Bone marrow (tissue), 2 donors: ENCODE measurements at regions not wholly inside any gene's neighbourhood (a gene's known extent, or its start where the extent isn't known, plus 50 kb on each side); places are given as distances from the start of the nearest gene placed in this dataset.

Source experiments
- DNase-seq, 2 donors: peaks; one replicate each; lab custom pipeline; 2025; lab: John Stamatoyannopoulos, UW

DNA sequence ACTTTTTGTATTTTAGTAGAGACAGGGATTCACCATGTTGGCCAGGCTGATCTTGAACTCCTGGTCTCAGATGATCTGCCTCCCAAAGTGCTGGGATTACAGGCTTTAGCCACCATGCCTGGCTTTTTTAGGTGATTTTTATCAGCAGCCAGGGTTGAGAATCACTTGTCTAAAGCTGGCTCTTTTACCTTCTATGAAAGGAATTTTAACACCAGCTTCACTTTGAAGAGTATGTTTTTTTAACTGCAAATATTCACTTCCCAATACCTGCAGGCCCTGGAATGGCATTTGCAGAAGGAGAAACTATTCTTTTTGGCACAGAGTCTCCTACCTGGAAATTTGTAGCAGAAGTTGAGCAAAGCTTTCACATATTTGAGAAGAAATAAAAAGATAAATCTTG is 63.6 kb upstream of the NAA20 start:
- DNase-seq: no peak

DNA sequence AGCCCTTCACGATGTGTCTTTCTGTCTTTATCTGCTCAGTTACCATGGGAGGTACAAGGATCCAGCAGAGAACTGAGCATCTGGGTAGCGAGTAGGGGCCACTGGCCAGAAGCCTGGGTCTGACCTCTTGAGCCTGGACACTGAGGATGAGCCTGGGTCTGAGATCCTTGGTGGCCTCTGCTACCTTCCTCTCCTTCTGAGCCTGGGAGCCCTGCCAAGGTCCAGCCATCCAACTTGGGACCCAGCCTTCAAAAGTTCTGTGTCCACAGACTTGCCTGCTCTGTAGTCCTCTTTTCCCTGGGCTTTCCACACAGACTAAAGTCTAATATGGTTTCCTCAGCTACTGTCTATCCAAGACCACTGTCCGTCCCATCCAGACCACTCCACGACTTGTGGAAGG is 60.2 kb upstream of the NAA20 start:
- DNase-seq: no peak

DNA sequence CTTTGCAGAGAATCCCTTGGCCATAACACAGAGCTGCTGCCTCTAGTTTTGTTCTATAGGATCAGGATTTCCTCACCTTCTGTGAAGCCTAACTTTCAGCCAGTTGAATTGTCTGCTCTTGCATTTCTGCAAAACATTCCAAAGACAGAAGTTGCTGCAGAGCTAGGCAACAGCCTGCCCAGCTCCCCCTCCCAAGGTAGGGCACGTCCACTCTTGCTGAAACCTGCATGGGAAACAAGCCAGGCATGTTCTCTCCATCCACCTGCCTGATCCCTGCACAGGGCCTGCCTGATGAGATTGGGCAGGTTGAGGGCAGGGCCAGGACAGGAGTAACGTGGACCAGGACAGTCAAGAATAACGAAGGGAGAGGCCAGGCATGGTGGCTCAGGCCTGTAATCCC is 58.9 kb upstream of the NAA20 start:
- DNase-seq: no peak

DNA sequence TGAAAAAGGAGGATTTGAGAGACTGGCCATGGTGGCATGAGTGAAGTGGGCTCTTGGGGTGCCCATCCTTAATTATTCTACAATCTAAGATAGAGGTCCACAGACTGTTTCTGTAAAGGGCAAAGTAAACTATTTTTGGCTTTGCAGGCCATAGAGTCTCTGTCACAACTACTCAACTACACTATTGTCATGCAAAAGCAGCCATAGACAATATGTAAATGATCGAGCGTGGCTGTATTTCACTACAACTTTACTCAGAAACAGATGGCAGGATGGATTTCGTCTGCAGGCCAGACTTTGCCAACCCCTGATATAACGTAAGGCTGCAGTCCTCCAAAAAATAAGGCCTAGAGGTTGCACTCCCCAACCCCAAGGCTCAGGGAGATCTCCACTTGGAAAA is 58.2 kb upstream of the NAA20 start:
- no peak for DNase-seq

DNA sequence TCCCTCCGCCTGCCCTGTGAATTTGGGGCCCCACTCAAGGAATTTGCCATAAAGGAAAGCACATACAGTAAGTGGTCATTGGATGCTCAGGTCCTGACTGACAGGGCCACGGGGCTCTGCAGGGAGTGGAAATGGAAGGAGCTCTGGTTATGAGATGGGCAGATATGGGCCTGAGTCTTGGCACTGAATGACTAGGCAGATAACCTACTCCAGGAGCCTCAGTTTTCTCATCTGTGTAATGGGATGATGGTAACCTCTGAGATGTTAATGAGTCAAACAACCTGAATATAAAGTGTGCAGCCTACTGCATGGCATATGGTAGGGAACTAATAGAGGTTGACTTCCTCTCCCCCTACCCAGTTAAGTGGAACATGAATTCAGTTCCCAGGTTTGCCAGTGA is 56.4 kb upstream of the NAA20 start:
- DNase-seq: no peak

DNA sequence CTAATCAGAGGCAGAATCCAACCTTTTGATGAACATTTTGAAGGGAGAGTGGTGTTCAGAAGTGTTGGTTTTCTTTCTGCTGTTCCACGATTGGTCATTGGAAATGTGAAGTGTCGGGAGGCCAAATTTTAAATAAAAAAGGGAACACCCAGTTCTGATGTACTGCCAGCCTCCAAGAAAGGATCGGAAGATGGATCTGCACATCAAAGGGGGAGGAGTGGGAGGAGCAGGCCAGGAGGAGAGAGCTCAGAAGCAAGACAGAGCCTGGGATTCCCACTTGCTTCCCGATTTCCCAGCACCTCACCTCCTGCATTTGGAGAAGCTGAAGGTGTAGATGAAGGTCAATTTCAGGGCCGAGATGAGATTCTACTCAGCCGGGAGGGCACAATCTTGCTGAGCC is 55.9 kb upstream of the NAA20 start:
- no peak for DNase-seq

DNA sequence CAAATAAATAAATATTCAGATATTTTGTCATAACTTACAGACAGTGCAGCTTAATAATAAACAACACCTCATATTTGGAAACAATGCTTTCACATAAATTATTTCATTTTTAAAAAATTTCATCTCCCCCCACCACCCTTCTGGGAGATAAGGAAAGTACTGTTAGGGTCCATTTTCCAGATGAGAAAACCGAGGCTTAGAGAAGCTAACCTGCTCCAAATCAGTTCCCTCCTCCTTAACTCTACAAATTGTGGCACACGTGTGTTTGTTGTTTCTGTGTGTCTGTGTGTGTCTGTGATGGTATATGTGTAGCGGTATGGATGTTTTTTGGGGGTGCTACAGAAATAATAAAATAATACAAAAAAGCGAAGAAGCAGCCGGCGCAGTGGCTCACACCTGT is 54.2 kb upstream of the NAA20 start:
- no peak for DNase-seq

DNA sequence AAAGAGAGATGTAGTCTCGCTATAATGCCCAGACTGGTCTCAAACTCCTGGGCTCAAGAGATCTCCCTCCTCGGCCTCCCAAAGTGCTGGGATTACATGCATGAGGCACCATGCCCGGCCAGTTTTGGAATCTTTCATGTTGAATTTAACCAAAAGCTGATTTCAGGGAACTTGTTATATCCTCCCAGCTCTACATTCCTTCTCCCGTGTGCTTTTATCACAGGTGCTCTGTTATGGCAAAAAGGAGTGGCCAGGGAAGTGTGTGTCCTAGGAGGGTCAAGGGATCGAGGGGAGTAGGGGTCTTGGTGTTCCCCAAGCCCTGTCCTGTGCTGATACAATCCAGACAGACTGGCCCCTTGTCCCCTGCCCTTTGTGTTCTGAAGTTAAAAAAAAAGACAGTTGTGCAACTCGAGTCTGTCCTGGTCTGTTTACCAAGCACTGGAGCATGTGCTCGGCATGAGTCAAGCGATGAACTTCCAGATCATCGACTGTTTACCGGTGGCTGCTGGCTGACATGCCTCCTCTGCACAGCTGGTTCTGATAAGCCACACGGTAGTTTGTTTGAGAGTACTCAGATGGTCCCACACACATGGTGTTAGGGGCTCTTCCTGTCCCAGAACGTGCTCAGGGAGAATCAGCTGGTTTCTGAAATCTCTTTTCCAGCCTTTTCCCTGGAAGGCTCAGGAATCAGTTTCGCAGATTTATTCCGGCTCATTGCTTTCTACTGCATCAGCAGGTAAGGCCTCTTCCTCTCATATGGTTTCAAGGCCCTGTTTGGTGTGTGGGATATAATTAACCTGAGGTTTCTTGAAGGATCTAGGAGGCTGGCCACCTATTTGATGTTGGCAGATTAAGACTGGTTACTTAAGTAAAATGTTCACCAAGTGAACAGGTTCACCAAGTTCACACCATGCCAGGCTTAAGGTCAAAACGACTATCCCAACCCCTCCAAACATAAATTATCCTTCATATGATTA is 52.6 kb upstream of the NAA20 start:
- DNase-seq: no peak

DNA sequence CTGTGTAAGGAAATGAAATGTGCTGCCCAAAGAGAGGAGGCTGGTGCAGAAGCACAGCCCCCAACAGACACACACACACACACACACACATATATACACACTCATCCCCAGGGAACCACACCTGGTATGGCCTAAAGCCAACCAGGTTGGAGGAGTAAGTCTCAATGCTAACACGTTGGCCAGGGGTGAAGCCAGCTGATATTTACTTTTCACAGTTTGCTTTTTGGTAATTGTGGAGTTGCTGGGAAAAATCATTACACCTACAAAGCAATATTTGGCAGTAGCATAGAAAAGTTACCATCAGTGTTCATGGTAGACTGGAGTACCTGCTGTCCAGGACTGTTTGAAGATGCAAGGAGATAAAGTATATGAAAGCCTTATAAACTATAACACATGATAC is 50.3 kb upstream of the NAA20 start:
- no peak for DNase-seq
